HG03039 (cell line): ENCODE measurements at regions not wholly inside any gene's neighbourhood (a gene's known extent, or its start where the extent isn't known, plus 50 kb on each side); places are given as distances from the start of the nearest gene placed in this dataset.
"Not testable (repeated sequence)": the region's sequence is repeated elsewhere in the genome, so short reads cannot be mapped to it uniquely, and the experiment has no call there.

Experiments used
- ATAC-seq: cut with Tn5 transposase; IDR thresholded peaks from one replicate; pipeline ENCODE4 v1.9.1; 2021; ENCODE audit warnings: mild to moderate bottlenecking, moderate library complexity; ENCODE audit not compliant: unreplicated experiment

DNA sequence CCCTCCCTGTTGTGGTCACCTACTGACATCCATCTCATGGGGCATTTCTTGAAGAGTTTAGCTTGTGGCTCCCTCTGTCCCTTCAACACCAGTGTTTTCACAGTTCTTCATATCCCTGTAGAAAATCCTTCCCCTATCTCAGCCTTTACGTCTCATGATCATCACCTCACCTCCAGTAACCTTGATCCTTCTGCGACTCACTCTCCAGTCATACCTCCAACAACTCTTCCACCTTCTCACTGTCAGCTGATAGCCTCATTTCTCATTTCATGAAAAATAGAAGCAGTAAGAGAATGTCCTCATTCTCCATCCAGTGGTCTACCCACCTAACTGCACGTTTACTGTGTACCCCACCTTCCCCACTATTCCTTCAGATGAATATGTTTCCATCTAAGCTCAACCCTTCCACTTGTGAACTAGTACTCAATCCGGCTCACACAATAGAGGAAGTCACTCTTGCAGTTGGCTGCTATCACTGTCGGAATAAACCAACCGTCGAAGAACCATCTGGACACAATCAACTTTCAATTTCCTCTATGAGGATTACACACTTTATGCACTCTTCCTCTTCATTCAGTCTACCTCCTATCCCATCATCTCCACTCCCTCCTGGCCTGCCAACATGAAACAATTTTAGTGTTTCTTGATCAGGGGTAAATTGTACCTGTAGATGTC lies 256.0 kb downstream of the AHR start:
- ATAC-seq = no peak

DNA sequence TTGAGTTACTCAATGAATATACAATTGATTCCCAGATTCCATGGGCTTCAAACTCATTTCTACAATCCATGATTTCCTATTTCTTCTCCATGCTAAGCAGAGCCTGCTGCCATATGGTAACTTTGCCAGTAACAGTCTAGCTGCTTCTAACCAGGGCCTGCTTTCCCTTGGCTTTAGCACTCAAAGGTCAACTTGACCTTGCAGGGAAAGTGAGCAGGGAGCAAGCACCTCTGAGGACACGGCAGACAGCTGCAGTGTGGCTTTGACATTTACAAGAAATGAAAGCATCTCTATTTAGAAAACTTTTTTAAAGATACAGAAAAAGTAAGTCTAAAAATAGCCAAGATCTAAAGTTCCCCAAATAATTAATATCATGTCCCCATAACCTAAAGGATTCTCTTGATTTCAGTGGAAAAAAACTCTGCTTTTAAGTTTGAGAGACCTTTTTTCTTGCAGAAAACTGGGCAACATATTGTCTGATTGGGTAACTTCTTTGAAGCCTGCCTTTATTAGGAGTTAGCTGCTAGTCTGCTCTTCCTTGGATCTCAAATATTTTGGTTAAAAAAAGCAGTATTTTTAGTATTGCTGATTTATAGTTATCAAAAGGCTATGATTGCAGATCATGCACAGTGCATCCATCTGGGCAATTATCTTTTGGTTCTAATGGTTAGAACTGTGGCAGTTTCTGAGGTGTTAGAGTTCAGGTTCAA lies 257.9 kb downstream of the AHR start:
- ATAC-seq = no peak

DNA sequence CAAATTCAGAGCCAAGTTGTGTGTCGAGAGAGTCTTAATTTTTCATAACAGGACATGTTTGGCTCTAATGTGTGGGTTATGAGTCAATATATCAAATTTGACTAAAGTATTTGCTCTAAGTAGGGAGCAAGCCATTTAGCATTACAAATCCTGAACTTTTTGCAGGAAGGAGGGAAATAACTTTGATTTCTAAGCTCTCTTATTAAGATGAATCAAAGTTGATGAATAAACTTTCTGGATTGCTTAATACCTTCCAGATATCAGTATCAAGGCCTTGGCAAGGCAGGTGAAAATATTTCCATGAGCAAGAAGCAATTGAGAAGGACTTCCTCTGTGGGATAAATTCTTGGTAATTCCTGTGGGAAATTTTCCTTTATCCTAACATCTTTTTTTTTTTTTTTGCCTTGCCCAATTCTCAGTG lies 258.8 kb downstream of the AHR start:
- no peak for ATAC-seq

DNA sequence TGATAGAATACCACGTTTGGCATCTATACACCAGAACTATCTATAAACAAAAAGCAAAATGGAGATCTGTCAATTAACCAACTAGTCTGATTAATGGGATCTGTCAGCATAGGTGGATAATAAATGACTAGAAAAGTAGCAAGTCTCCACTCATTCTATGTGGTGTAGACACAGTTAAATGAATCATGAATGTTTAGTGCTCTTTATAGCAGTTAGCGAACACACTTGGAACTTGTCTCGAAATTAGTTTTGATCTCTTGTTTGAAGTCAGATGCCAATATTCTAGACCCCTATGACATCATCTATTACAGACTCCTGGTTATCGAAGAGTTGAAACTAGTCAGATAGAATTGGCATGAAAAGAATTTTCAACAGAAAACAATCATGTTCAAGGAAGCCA lies 259.7 kb downstream of the AHR start:
- ATAC-seq = no peak

DNA sequence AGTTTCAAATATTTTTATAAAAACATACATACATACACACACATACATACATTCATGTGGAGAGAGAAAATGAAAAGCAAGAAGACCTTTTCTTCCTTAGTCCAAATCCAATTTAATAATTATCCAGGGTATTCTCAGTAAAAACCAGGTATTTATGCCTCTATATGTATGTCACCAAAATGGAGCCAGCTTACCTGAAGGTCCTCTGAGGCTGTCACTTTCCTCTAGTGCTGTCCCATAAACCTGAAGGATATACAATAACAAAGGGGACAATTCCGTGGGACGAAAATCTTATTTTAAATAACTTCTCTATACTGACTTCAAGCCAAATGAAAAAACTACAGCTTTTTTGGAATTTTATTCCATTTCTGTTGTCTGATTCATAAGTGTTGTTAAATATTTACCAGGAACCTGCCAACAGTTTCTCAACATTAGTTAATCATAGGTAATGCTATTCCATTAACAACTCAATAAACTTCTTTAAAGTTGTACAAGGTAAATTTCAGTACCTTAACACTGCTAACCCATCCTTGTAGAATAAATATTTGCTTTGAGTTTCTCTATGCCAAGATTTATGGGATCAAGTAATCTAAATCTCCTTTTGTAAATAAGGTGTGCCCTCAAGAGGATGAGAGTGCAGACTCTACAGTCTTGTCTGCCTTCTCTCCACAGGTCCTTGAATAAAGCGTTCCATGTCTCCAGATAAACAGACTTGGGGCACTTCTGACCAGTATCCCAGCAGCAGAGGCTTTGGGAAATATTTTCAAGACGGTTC lies 260.3 kb downstream of the AHR start:
- no peak for ATAC-seq

DNA sequence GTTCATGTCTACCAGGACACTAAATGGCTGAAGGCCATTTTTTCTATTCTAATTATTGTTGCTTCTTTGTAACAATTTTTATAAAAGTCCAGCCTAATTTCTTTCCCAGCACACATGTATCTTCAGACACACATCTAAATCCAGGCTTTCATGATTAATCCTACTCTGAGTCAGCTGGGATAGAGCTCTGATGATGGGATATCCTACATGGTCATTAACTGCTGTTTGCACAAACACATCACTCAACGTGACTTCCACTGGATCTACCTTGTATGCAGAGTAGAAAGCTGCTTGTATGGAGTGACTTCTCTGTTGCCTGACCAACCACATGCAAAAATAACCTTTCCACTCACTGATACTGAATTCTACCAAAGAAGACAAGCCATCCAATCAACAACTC lies 260.9 kb downstream of the AHR start:
- ATAC-seq = no peak

DNA sequence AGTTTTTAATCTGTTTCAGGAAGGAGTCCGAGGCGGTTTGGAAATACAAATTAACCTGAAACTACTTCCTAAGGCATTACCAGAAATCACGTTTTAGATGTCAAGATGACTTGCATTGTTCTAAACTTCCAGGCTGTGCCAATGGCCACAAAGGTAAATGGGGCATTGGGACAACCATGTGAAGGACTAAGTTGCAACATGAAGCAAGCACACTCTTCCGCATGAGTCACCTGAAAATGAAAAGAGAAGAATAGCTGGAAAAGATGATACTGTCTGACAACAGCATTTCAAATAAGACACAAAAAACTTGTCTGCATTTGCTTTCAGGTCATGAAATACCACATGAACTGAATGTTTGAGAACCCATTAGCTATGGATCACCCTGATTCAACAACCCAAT lies 262.1 kb downstream of the AHR start:
- no peak for ATAC-seq

DNA sequence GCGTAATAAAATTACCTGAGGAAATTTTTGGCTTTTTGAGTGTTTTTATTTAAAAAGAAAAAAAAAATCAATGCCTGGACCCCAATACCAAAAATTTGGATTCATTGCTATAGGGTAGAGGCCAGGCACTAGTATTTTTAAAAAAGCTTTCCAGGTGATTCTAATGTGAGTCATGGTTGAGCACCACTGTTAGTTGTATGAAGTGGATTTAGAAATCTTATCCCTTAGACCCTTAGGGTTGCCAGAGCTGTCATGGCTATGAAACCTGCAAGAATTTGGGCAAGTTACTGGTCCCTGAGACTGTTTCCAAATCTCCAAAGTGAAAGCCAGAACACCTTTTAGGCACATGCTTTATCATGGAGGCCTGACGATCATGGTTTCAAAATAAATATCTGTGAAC lies 262.5 kb downstream of the AHR start:
- no peak for ATAC-seq

DNA sequence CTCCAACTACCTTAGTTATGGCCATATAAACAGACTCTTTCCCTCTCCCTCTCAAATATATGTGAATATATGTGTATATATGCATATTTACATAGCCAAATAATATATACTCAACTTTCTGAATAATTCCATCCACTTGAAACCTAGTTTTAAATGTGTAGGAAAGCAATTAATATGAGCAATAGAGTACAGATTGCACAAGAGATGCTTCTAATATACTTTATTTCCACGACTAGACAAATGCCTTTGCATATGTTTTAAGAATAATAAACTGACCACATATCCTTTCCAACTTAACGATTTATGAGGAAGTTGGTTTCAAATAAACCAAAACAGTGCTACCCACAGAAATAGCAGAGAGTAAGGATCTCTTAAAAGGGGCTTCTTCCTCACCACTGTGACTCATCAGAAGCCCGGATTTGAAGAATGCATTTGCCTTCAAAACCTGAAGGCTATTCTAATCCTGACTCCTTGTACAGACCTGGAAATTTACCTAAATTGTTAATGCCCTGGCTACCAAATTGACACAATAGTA lies 266.3 kb downstream of the AHR start:
- ATAC-seq = no peak

DNA sequence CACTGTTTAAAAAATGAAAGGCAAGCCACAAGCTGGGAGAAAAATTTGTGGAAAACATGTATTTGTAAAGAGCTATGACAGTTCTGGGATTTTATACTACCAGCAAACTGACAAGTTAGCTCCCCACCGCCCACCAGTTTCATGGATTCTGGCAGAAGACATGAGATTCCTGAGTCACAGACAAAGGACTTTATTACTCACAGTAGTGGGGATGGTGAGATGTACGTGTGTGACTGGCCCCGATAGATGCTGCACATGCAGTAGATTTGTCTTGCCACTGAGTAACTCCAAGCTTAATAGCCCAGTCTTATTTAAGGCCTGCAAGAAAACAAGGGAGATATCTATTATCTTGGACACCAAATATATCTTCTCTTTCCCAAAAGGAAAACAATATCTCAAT lies 281.7 kb downstream of the AHR start:
- ATAC-seq = no peak

DNA sequence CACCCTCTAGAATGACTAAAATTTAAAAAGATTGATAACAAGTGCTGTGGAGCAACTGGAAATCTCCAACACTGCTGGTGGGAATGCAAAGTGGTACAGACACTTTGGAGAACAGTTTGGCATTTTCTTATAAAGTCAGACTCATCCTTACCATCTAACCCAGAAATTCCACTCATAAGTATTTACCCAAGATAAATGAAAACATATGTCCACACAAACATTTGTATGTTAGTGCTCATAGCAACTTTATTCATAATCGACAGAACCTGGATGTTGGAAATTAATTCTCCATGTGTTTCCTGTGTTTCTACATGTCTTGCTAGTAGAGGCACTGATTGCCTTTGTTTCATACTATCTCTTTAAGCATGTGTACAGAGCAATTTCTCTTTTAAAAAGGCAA lies 282.4 kb downstream of the AHR start:
- ATAC-seq = no peak

DNA sequence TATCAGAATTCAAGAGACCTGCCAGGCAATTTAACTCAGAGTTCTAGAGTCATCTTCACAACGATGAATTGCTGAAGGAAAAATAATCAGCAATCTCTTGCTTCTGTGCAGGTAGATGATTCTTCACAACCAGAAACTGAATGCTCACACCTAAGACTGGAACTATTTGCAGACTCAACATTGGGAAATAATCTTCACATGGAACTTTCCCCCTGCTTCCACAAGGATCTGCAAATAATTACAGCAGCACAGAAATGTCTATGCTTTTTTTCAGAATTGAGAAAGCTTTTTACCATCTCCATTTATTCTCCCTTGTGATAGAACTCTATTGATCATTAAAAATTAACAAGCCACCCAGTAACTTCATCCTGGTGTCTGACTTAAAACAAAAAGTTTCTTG lies 282.8 kb downstream of the AHR start:
- ATAC-seq = no peak

DNA sequence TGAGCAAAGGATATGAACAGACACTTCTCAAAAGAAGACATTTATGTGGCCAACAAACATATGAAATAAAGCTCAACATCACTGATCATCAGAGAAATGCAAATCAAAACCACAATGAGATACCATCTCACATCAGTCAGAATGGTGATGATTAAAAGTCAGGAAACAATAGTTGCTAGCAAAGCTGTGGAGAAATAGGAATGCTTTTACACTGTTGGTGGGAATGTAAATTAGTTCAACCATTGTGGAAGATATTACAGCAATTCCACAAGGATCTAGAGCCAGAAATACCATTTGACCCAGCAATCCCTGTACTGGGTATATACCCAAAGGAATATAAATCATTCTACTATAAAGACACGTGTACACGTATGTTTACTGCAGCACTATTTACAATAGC lies 284.2 kb downstream of the AHR start:
- ATAC-seq = not testable (repeated sequence)

DNA sequence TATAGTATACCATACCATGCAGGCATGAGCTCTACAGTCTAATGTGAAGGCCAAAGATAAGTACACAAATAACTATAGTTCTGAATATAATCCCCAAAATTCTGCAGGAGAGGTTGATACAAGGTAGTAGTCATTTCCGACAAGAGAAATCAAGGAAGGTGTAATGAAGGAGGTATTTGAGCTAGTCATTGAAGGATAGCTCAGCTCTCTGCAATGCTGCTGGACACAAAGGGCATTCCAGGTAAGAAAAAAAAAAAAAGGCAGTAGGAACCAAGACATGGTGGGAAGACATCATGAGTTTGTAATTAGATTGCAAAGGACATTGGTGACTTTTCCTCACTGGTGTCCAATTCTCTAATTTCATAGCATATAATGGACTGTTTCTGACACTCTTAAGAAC lies 285.3 kb downstream of the AHR start:
- no peak for ATAC-seq

DNA sequence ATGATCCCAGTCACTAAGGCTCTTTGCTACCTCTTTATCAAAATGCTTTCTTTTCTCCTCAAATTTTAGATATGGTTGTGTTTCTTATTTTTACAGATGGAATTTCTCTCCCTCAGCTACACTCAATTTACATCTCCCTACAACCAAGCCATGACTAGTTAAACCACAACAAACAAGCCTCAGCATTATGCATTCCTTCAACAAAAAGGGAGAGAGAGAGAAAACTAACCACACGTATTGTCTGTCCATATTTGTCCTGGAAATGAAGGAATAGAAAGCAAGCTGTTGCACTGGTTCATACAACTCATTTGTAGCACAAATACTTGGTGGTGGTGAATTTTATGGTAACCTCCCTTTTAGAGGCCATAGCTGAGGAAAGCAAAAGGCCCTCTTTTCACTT lies 286.4 kb downstream of the AHR start:
- ATAC-seq = no peak

DNA sequence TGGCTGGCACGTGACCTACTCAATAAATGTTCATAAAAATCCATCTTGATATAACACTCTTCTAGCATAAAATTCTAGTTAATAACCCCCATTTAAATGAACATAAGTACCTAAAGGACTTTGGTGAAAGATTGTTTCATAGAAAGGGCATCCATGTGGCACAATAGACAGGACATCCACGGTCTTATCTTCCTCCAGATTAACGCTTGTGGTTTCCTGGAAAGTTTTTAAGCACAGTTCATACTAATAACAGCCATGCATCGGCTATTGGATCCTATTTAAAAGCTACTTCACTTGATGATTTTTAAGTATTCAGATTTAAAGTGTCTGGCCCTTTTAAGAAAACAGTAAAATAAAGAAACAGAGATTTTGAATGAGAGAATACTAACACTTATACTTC lies 288.3 kb downstream of the AHR start:
- no peak for ATAC-seq

DNA sequence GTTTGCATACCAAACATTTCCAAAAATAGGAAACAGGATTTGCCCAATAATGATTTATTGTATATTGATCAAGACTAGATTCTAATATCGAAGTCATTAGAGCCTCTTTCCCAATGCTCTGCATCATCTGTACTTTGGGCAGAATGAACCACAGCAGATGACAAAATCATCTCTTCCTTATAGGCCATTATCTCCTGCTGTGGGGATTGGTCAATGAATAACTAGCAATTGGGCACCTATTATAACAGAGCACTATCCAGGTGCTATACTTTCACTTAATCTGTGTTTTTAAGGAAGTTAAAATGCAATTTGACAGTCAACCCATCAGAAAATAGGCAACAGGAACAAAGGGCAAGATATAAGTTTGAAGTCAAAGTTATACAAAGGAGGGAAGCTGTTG lies 290.3 kb downstream of the AHR start:
- no peak for ATAC-seq

DNA sequence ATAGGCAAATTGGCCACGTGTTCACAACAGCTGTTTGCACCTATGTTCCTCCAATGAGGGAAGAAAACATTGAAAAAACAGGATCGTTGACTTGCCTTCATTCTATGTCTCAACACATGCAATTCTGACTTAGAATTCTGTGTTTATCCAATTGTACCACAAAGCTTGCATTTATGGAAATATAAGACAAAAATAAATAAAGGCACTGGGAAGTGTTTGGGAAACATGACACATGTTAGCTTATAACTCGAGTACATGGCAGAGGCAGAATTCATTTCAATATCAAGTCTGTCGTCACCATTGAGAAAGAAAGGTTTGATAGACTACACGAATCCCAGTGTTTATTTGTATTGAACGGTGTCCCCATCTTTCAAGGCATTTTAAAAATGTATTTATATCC lies 291.2 kb downstream of the AHR start:
- no peak for ATAC-seq

DNA sequence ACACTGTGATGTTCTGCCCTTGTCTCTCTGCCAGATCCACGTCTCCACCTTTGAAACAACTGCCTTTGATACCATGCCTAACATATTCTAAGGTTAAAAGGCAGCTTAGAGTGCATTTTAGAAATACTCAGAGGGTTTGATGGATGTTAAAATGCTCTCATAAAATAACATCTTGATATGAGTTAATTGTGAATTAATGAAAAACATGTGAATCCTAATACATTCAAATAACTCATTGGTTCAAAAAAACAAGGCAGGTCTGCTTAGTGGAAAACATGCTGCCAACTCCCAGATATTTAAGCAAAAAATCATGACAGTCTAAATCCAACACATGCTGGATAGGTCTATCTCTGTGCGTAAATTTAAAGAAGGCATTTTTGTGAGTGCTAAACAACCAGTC lies 291.8 kb downstream of the AHR start:
- no peak for ATAC-seq

DNA sequence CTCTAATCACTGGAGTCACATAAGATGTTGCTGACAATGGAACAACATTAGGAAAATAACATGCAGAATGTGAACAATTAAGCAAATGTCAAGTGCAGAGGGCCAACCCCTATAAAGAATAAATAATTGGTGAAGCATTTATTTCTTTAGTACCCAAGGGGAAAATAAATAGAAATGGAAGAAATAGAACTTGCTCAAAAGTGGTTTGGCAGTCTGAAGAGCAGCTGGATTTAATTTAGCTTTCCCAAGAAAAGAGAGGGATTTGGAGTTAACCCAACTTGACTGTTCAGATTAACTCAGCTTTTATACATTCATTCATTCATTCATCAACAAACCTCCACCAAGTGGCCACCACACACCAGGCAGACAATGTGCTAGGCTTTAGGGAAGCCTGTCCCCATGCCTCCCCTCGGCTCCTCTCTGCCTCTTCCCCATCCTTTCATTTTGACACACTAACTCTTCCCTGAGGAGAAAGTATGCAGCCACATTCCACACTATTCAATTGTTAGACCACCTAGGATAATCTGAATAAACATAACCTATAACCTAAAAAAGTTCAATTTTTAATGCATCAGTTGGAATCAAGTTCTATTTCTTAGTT lies 295.5 kb downstream of the AHR start:
- ATAC-seq = no peak

DNA sequence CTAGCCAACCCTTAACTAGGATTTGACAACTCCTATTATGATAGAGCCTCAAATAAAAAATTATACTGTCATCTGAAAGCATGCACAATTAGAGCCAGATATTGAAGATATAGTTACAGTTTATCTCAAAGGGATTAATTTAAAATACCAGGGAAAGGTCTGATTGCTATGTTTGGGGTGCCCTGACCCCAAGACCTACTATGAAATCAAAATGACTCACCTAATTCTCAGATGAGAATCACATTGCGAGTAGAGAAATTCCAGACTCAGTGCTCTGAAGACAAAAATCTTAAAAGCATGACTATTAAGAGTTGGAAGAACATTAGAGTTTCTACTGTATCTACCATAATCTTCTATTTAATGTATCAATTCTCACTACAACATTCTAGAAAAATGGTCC lies 297.1 kb downstream of the AHR start:
- ATAC-seq = no peak
